HEK293T (cell line): ENCODE measurements at regions not wholly inside any gene's neighbourhood (a gene's known extent, or its start where the extent isn't known, plus 50 kb on each side); places are given as distances from the start of the nearest gene placed in this dataset.

Source experiments
- CTCF ChIA-PET: fragments of 350-600 bp; formaldehyde crosslinking; extraction: SDS; loops from one replicate; lab custom pipeline; 2021; ENCODE audit warnings: antibody characterized with exemption, inconsistent platforms; lab: Yijun Ruan, JAX
- POLR2A ChIA-PET: fragments of 350-600 bp; formaldehyde crosslinking; extraction: SDS; loops from one replicate; lab custom pipeline; 2020; ENCODE audit warnings: antibody characterized with exemption, inconsistent platforms; lab: Yijun Ruan, JAX
- DNase-seq: peaks from one replicate; pipeline ENCODE4 v3.0.0; 2012; ENCODE audit warnings: mixed read lengths; ENCODE audit errors: extremely low spot score
- ARNT ChIP-seq: fragments of 450-650 bp; IDR thresholded peaks from 2 replicates; pipeline ENCODE4 v1.6.1; 2017; ENCODE audit warnings: mild to moderate bottlenecking
- BHLHE40 ChIP-seq: fragments of 450-650 bp; IDR thresholded peaks from 2 replicates; pipeline ENCODE4 v1.6.1; 2016; ENCODE audit warnings: mild to moderate bottlenecking, moderate library complexity, borderline replicate concordance
- CTBP1 ChIP-seq: fragments of 450-650 bp; IDR thresholded peaks from 2 replicates; pipeline ENCODE4 v1.6.1; 2016; ENCODE audit warnings: borderline replicate concordance
- ELF4 ChIP-seq: fragments of 450-650 bp; IDR thresholded peaks from 2 replicates; pipeline ENCODE4 v1.6.1; 2017; ENCODE audit warnings: antibody characterized with exemption
- FOXA1 ChIP-seq: fragments of 450-650 bp; IDR thresholded peaks from 2 replicates; pipeline ENCODE4 v1.6.1; 2016; ENCODE audit warnings: mild to moderate bottlenecking
- FOXK2 ChIP-seq: fragments of 450-650 bp; IDR thresholded peaks from 2 replicates; pipeline ENCODE4 v1.6.1; 2016; ENCODE audit warnings: mild to moderate bottlenecking
- FOXM1 ChIP-seq: fragments of 450-650 bp; IDR thresholded peaks from 2 replicates; pipeline ENCODE4 v1.6.1; 2017; ENCODE audit warnings: mild to moderate bottlenecking, borderline replicate concordance
- HDGF ChIP-seq: fragments of 450-650 bp; IDR thresholded peaks from 2 replicates; pipeline ENCODE4 v1.6.1; 2017; ENCODE audit warnings: antibody characterized with exemption, borderline replicate concordance
- L3MBTL2 ChIP-seq: fragments of 450-650 bp; conservative IDR thresholded peaks from 2 replicates; pipeline ENCODE4 v1.6.1; 2016; ENCODE audit warnings: mild to moderate bottlenecking
- LEF1 ChIP-seq: fragments of 450-650 bp; IDR thresholded peaks from 2 replicates; pipeline ENCODE4 v1.6.1; 2017; ENCODE audit warnings: mild to moderate bottlenecking, borderline replicate concordance
- NFRKB ChIP-seq: fragments of 450-650 bp; IDR thresholded peaks from 2 replicates; pipeline ENCODE4 v1.6.1; 2016; ENCODE audit warnings: mild to moderate bottlenecking, moderate library complexity
- SP1 ChIP-seq: fragments of 450-650 bp; IDR thresholded peaks from 2 replicates; pipeline ENCODE4 v1.6.1; 2017
- SUZ12 ChIP-seq: fragments of 450-650 bp; IDR thresholded peaks from 2 replicates; pipeline ENCODE4 v1.6.1; 2016; ENCODE audit warnings: mild to moderate bottlenecking
- TARDBP ChIP-seq: fragments of 450-650 bp; IDR thresholded peaks from 2 replicates; pipeline ENCODE4 v1.6.1; 2016
- ZNF384 ChIP-seq: fragments of 450-650 bp; IDR thresholded peaks from 2 replicates; pipeline ENCODE4 v1.6.1; 2016
- TF ChIP-seq, protein P1 (sequence below): fragments of 450-650 bp; IDR thresholded peaks from 2 replicates; pipeline ENCODE4 v1.6.1; 2016

DNA sequence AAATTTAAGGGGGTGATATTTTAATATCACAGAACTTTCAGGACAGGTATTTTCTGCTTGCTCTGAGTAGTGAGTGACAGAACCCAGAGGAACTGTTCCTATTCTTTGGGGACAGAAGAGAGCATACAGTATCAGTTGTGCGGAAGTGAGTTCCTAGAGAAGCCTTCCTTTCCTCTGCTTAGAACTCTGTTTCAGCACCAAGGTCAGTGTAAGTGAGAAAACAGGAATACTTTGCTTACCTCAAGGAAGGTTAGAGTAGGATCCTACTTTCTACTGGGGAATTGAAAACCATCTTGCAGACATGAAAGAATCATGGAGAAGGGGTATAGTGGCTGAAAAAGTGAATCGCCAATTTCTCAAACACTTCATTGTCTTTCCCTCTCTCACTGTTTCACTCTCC is 542.4 kb downstream of the SQOR start:
- no peak for TF ChIP-seq SP1
- no peak for TF ChIP-seq BHLHE40
- TF ChIP-seq LEF1 = no peak
- TF ChIP-seq ZNF384 = no peak
- ChIA-PET POLR2A (no interaction called here), CTCF (no interaction called here)
- DNase-seq = no peak

DNA sequence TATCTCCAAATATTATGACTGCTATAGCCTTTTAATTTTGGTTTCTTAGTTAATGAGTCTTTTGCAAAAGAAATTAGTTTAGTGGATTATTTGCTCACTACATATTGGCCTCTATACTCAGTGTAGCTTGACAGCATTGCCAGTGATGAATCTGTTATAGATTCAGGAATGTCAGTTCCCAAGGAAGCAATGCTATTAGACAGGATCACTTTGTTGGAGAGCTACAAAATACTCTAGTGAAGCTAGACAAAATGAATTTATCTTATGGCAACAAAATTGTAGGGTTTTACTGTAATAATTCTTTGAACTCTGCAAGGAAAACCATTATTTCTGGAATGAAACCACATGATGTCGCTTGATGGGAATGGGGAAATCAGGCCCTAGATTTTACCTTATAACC is 543.3 kb downstream of the SQOR start:
- DNase-seq = no peak
- ChIA-PET CTCF (no interaction called here), POLR2A (no interaction called here)
- TF ChIP-seq ELF4 = no peak
- no peak for TF ChIP-seq L3MBTL2
- no peak for TF ChIP-seq LEF1

DNA sequence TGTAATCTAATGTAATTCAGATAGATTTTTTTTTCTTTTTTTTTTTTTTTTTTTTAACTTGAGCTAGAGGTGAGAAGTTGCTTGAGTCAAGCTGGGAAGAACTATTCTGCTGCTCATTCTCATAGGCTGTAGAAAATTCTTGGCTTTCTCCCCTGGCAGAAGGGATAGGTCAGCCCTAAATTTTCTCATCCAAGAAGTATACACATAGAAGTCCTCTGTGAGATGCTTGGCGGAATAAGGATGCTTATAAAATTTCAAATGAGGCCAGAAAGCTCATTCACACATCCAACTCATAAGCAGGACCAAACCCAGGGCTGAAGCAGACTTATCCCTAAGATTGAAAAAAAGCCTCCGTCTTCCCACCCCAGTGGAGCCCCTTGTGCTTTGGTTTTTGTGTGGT is 572.5 kb downstream of the SQOR start:
- CTCF ChIA-PET = no interaction called here
- TF ChIP-seq L3MBTL2 (no peak), LEF1 (no peak), HDGF (no peak), CTBP1 (no peak), TARDBP (no peak)
- DNase-seq = no peak
- POLR2A ChIA-PET = no interaction called here

DNA sequence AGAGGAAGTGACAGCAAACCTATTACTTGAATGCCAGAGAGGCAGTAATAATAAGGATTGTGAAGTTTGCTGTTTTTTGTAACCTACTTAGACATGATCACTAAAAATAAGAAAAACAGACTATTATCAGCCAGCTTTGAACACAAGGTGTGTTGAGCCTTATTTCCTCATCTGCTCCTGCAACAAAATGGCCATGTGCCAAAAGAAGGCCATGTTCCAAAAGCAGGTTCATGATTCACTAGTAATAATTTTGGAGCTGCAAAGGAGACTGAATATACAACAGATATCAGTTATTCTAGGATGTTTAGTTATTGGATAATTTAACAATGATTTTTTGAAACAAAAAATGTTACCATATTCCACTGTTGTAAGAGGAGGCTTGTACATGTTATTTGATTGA is 578.7 kb downstream of the SQOR start:
- TF ChIP-seq HDGF = no peak
- TF ChIP-seq ELF4 = no peak
- no peak for TF ChIP-seq ZNF384
- TF ChIP-seq, protein P1, sequence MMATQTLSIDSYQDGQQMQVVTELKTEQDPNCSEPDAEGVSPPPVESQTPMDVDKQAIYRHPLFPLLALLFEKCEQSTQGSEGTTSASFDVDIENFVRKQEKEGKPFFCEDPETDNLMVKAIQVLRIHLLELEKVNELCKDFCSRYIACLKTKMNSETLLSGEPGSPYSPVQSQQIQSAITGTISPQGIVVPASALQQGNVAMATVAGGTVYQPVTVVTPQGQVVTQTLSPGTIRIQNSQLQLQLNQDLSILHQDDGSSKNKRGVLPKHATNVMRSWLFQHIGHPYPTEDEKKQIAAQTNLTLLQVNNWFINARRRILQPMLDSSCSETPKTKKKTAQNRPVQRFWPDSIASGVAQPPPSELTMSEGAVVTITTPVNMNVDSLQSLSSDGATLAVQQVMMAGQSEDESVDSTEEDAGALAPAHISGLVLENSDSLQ = no peak
- no peak for TF ChIP-seq LEF1
- TF ChIP-seq FOXK2 = no peak
- no peak for TF ChIP-seq TARDBP
- CTCF ChIA-PET = no interaction called here
- DNase-seq = no peak
- POLR2A ChIA-PET = no interaction called here

DNA sequence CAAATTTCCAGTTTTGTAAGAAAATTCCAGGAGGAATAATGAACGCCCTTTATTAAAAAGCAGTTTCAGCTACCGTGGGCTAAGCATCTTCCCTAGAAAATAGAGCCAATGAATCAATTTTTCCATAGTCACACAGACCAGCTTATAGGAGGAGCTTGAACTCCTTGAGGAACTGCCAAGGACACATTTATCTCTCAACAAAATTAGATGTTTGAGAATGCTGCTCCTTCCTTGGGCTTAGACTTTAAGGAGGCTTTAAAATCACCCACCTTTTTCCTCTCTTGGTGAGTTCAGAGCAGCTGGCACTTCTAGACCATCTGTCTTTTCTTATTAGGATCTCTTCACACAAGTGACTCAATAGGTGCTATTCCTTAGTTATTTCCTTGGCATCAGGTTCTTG is 588.0 kb downstream of the SQOR start:
- POLR2A ChIA-PET = no interaction called here
- CTCF ChIA-PET = no interaction called here
- TF ChIP-seq SUZ12 (no peak), LEF1 (no peak), FOXM1 (no peak), TARDBP (no peak), BHLHE40 (no peak), NFRKB (no peak), ARNT (no peak), SP1 (no peak), HDGF (no peak), CTBP1 (no peak), L3MBTL2 (no peak), FOXK2 (no peak), FOXA1 (no peak), ELF4 (no peak), ZNF384 (no peak)
- TF ChIP-seq, protein P1 = no peak

DNA sequence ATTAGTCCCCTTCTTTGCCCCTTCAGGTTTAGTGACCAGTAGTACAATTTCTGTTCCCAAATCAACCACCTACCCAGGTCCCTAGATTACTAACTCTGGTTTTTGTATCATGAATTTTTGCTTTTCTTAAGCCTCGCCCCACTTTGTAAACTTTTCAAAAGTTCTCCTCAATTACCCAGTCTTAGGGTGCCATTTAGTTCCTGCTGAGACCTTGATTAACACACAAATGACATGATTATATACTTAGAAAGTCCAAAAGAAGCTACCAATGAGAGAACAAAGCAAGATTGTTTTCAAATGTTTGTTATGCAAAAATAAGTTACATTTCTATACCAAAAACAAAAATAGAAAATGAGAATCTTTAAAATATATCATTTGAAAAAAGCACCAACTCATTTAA is 594.4 kb downstream of the SQOR start:
- ChIA-PET CTCF (no interaction called here), POLR2A (no interaction called here)
- no peak for DNase-seq
- TF ChIP-seq TARDBP (no peak), L3MBTL2 (no peak), FOXA1 (no peak), ARNT (no peak), FOXK2 (no peak), NFRKB (no peak), FOXM1 (no peak), SUZ12 (no peak)

More for the DNA sequence above, 588.0 kb downstream of the SQOR start:
- DNase-seq = no peak

DNA sequence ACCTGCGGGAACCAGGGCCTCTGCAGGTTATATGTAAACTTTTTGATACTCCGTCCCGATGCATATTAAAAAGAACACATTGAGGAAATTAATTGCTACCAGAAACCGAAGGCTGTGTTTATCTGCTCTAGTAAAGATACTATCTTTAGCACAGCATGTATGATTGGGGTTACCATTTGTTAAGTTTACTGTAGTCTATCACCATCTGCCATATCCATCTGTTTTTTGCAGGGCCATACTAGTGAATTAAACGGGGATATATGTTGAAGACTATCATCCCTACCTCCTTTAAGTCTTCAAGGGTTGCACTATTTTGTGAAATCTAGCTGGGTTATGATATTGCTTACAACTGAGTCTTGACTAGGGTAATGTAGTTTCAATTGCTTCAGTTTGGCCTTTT is 597.0 kb downstream of the SQOR start:
- ChIA-PET CTCF (no interaction called here), POLR2A (no interaction called here)
- TF ChIP-seq FOXK2 = no peak
- no peak for TF ChIP-seq LEF1
- no peak for TF ChIP-seq SP1
- no peak for TF ChIP-seq TARDBP
- no peak for TF ChIP-seq FOXA1
- TF ChIP-seq NFRKB = no peak
- TF ChIP-seq ZNF384 = no peak
- TF ChIP-seq, protein P1 = no peak
- no peak for TF ChIP-seq BHLHE40
- no peak for TF ChIP-seq CTBP1
- TF ChIP-seq HDGF = no peak
- TF ChIP-seq L3MBTL2 = no peak
- no peak for TF ChIP-seq FOXM1
- TF ChIP-seq ELF4 = no peak
- no peak for TF ChIP-seq SUZ12
- TF ChIP-seq ARNT = no peak
- no peak for DNase-seq

DNA sequence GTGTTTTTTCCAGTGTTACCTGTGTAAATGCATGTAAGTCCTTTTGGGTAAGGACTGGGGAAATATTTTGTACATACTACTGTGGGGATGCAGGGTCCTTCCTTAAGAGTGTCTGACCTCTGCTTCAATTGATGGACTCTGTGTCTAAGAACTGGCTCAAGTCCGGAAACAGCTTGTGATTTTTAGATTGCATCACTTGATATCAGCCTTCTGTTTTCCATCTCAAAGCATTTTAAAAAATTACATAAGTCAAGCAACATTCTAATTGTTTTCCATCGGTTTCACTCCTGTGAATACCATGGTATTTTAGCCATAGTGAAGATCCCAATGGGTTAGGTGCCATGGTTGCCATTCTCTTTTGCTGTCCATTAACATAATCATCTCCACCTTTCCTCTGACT is 597.6 kb downstream of the SQOR start:
- TF ChIP-seq NFRKB = no peak
- TF ChIP-seq BHLHE40 = no peak
- TF ChIP-seq LEF1 = no peak
- TF ChIP-seq HDGF = no peak
- no peak for TF ChIP-seq FOXM1
- TF ChIP-seq, protein P1 = no peak
- TF ChIP-seq ELF4 = no peak
- no peak for TF ChIP-seq TARDBP
- TF ChIP-seq CTBP1 = no peak
- no peak for TF ChIP-seq ZNF384
- TF ChIP-seq SUZ12 = no peak
- no peak for TF ChIP-seq FOXK2
- no peak for TF ChIP-seq ARNT
- CTCF ChIA-PET = no interaction called here
- no peak for DNase-seq
- POLR2A ChIA-PET = no interaction called here
